IMR-90 (cell line): ENCODE measurements at regions not wholly inside any gene's neighbourhood (a gene's known extent, or its start where the extent isn't known, plus 50 kb on each side); places are given as distances from the start of the nearest gene placed in this dataset.

ENCODE experiments used
- ATAC-seq: fragments of 200-7000 bp; cut with Tn5 transposase; 2 replicates; pipeline ENCODE4 v1.9.1; 2020; ENCODE audit warnings: low read depth, mild to moderate bottlenecking, moderate library complexity
- BruUV-seq: library from RNA; stranded (reverse); fragments of 400-500 nt; replicated peaks from 2 replicates; lab custom pipeline; 2021; lab: Mats Ljungman, UMichigan
- CTCF ChIA-PET: fragments of 300-600 bp; formaldehyde crosslinking; extraction: SDS; loops from one replicate; lab custom pipeline; 2021; ENCODE audit warnings: antibody characterized with exemption; lab: Yijun Ruan, JAX
- POLR2A ChIA-PET: fragments of 300-600 bp; sonication (Branson Sonifier 250); formaldehyde crosslinking; loops from one replicate; lab custom pipeline; 2022; ENCODE audit warnings: antibody characterized with exemption; ENCODE audit not compliant: unreplicated experiment; lab: Charles Lee
- DNase-seq: peaks from one replicate; pipeline ENCODE4 v3.0.0; 2013
- H2AFZ ChIP-seq: replicated peaks from 2 replicates; pipeline ENCODE3; 2013; ENCODE audit warnings: low read length, mild to moderate bottlenecking; ENCODE audit not compliant: poor library complexity
- H2AK5ac ChIP-seq: 2 replicates; pipeline ENCODE4 v1.6.1; 2013; ENCODE audit warnings: low read depth, low read length, inconsistent platforms
- H2AK9ac ChIP-seq: replicated peaks from 2 replicates; pipeline ENCODE3; 2013; ENCODE audit warnings: mild to moderate bottlenecking, low read depth, low read length, moderate library complexity; ENCODE audit not compliant: poor library complexity
- H2BK120ac ChIP-seq: 2 replicates; pipeline ENCODE4 v1.6.1; 2013; ENCODE audit warnings: low read depth, low read length, inconsistent platforms
- H2BK15ac ChIP-seq: 3 replicates; pipeline ENCODE4 v1.6.1; 2013; ENCODE audit warnings: low read depth, low read length, inconsistent platforms
- H2BK20ac ChIP-seq: 2 replicates; pipeline ENCODE4 v1.6.1; 2013; ENCODE audit warnings: low read depth, mild to moderate bottlenecking, inconsistent platforms, low read length, moderate library complexity
- H2BK5ac ChIP-seq: 2 replicates; pipeline ENCODE4 v1.6.1; 2013; ENCODE audit warnings: mild to moderate bottlenecking, low read depth, low read length, inconsistent platforms; ENCODE audit not compliant: poor library complexity, severe bottlenecking
- H3K14ac ChIP-seq: replicated peaks from 2 replicates; pipeline ENCODE4 v1.6.1; 2013; ENCODE audit warnings: low read depth, low read length, inconsistent platforms
- H3K18ac ChIP-seq: 2 replicates; pipeline ENCODE4 v1.6.1; 2013; ENCODE audit warnings: low read depth, low read length, control low read depth
- H3K23ac ChIP-seq: 2 replicates; pipeline ENCODE4 v1.6.1; 2013; ENCODE audit warnings: low read depth, low read length, inconsistent platforms
- H3K27ac ChIP-seq: 2 replicates; pipeline ENCODE4 v1.5.1; 2013; ENCODE audit warnings: mild to moderate bottlenecking, control low read depth, low read length; ENCODE audit not compliant: insufficient read depth
- H3K27me3 ChIP-seq: 2 replicates; pipeline ENCODE4 v1.6.1; 2013; ENCODE audit warnings: low read length; ENCODE audit not compliant: control insufficient read depth, insufficient read depth
- H3K36me3 ChIP-seq: 2 replicates; pipeline ENCODE4 v1.6.1; 2013; ENCODE audit warnings: low read length, mixed read lengths; ENCODE audit not compliant: control insufficient read depth, insufficient read depth
- H3K4ac ChIP-seq: 2 replicates; pipeline ENCODE4 v1.6.1; 2013; ENCODE audit warnings: low read depth, low read length, inconsistent platforms
- H3K4me1 ChIP-seq: 2 replicates; pipeline ENCODE4 v1.6.1; 2013; ENCODE audit warnings: low read length, mixed read lengths; ENCODE audit not compliant: control insufficient read depth, insufficient read depth
- H3K4me2 ChIP-seq: 2 replicates; pipeline ENCODE4 v1.6.1; 2013; ENCODE audit warnings: low read depth, mild to moderate bottlenecking, control low read depth, low read length, moderate library complexity
- H3K4me3 ChIP-seq: 2 replicates; pipeline ENCODE4 v1.5.1; 2013; ENCODE audit warnings: low read depth, mild to moderate bottlenecking, control low read depth, low read length, moderate library complexity; ENCODE audit not compliant: insufficient read depth
- H3K56ac ChIP-seq: 2 replicates; pipeline ENCODE4 v1.6.1; 2013; ENCODE audit warnings: low read length, inconsistent platforms; ENCODE audit not compliant: insufficient read depth; ENCODE audit errors: extremely low read depth
- H3K79me1 ChIP-seq, 2 experiments: 2 replicates each; pipeline ENCODE4 v1.6.1; 2013; ENCODE audit warnings: low read length in 2 of 2, inconsistent platforms in 1 of 2, low read depth in 1 of 2
- H3K9ac ChIP-seq: 2 replicates; pipeline ENCODE4 v1.6.1; 2013; ENCODE audit warnings: low read depth, low read length, control low read depth
- H3K9me1 ChIP-seq: 2 replicates; pipeline ENCODE4 v1.6.1; 2013; ENCODE audit warnings: low read length, inconsistent platforms; ENCODE audit not compliant: insufficient read depth
- H3K9me3 ChIP-seq: 2 replicates; pipeline ENCODE4 v1.6.1; 2013; ENCODE audit warnings: low read length; ENCODE audit not compliant: control insufficient read depth, insufficient read depth
- H4K20me1 ChIP-seq: 2 replicates; pipeline ENCODE4 v1.6.1; 2013; ENCODE audit warnings: low read length, inconsistent platforms; ENCODE audit not compliant: insufficient read depth
- H4K5ac ChIP-seq: 2 replicates; pipeline ENCODE4 v1.6.1; 2013; ENCODE audit warnings: mild to moderate bottlenecking, low read depth, low read length, control low read depth
- H4K8ac ChIP-seq, 2 experiments: 2 replicates each; pipeline ENCODE4 v1.6.1; 2013; ENCODE audit warnings: low read depth in 2 of 2, low read length in 2 of 2, control low read depth in 1 of 2, inconsistent platforms in 1 of 2
- H4K91ac ChIP-seq: 2 replicates; pipeline ENCODE4 v1.6.1; 2013; ENCODE audit warnings: low read depth, low read length, inconsistent platforms; ENCODE audit not compliant: insufficient read depth
- BHLHE40 ChIP-seq: fragments of 150-350 bp; IDR thresholded peaks from 2 replicates; pipeline ENCODE4 v1.6.1; 2016; ENCODE audit warnings: mild to moderate bottlenecking, low read depth, low read length
- CEBPB ChIP-seq: IDR thresholded peaks from 2 replicates; pipeline ENCODE4 v1.6.1; 2012; ENCODE audit warnings: low read depth, low read length, improper control_type of control experiment
- CHD1 ChIP-seq: IDR thresholded peaks from 2 replicates; pipeline ENCODE4 v1.6.1; 2012; ENCODE audit warnings: low read depth, low read length, improper control_type of control experiment
- CTCF ChIP-seq: conservative IDR thresholded peaks from 2 replicates; pipeline ENCODE4 v1.5.1; 2012; ENCODE audit warnings: mild to moderate bottlenecking, low read depth, low read length, improper control_type of control experiment
- ELK1 ChIP-seq: fragments of 150-350 bp; IDR thresholded peaks from 2 replicates; pipeline ENCODE4 v1.6.1; 2016; ENCODE audit warnings: low read depth, mild to moderate bottlenecking, low read length, moderate library complexity, borderline replicate concordance
- FOS ChIP-seq: fragments of 150-350 bp; IDR thresholded peaks from 2 replicates; pipeline ENCODE4 v1.6.1; 2016; ENCODE audit warnings: low read depth, low read length
- MAFK ChIP-seq: IDR thresholded peaks from 2 replicates; pipeline ENCODE4 v1.6.1; 2012; ENCODE audit warnings: low read depth, low read length, improper control_type of control experiment
- MAZ ChIP-seq: IDR thresholded peaks from 2 replicates; pipeline ENCODE4 v1.6.1; 2012; ENCODE audit warnings: low read depth, mild to moderate bottlenecking, low read length, improper control_type of control experiment, moderate library complexity, borderline replicate concordance
- MXI1 ChIP-seq: IDR thresholded peaks from 2 replicates; pipeline ENCODE4 v1.6.1; 2012; ENCODE audit warnings: low read depth, mild to moderate bottlenecking, low read length, moderate library complexity, borderline replicate concordance
- NFE2L2 ChIP-seq: fragments of 150-350 bp; IDR thresholded peaks from 2 replicates; pipeline ENCODE4 v1.6.1; 2016; ENCODE audit warnings: low read depth, mild to moderate bottlenecking, low read length
- POLR2A ChIP-seq: IDR thresholded peaks from 2 replicates; pipeline ENCODE4 v1.6.1; 2012; ENCODE audit warnings: mild to moderate bottlenecking, low read depth, low read length
- RAD21 ChIP-seq: IDR thresholded peaks from 2 replicates; pipeline ENCODE4 v1.6.1; 2012; ENCODE audit warnings: low read length, improper control_type of control experiment
- RCOR1 ChIP-seq: IDR thresholded peaks from 2 replicates; pipeline ENCODE4 v1.6.1; 2012; ENCODE audit warnings: mild to moderate bottlenecking, low read length, improper control_type of control experiment; ENCODE audit not compliant: insufficient replicate concordance
- RFX5 ChIP-seq: IDR thresholded peaks from 2 replicates; pipeline ENCODE4 v1.8.0; 2012; ENCODE audit warnings: low read depth, mild to moderate bottlenecking, low read length, moderate library complexity
- SMC3 ChIP-seq: fragments of 150-350 bp; IDR thresholded peaks from 2 replicates; pipeline ENCODE4 v1.6.1; 2016; ENCODE audit warnings: low read depth, mild to moderate bottlenecking, antibody characterized with exemption, low read length, moderate library complexity
- WGBS, 2 experiments: methylation state at CpG; one replicate each; pipeline versions ENCODE4 v1.1.5 to v1.1.7; 2013; ENCODE audit warnings: missing lambda C conversion rate in 2 of 2; ENCODE audit not compliant: insufficient read length in 1 of 2; ENCODE audit errors: extremely low coverage in 2 of 2; 5-methylcytosine and 5-hydroxymethylcytosine counted together
- dilution Hi-C: fragments of 300-500 bp; cut with HindIII; formaldehyde crosslinking; loops from one replicate; pipeline ENCODE4 v1.14.3; 2018; ENCODE audit warnings: low sequenced_read_pairs; ENCODE audit not compliant: unreplicated experiment
- in situ Hi-C: fragments of 300-500 bp; cut with MboI; formaldehyde crosslinking; loops from 3 replicates; pipeline ENCODE4 v1.14.3; 2019; ENCODE audit warnings: low sequenced_read_pairs, inconsistent platforms, mixed read lengths
- intact Hi-C: fragments of 100-400 bp; cut with micrococcal nuclease; formaldehyde crosslinking; loops from 2 replicates; pipeline ENCODE4 v1.10.0; 2022
- TF ChIP-seq, protein P1 (sequence below): fragments of 150-350 bp; IDR thresholded peaks from 2 replicates; pipeline ENCODE4 v1.6.1; 2017; ENCODE audit warnings: mild to moderate bottlenecking, antibody characterized with exemption, low read length, low read depth

- TF ChIP-seq RFX5 (no peak), CEBPB (no peak), ELK1 (no peak), MAZ (no peak), MAFK (no peak), MXI1 (no peak), NFE2L2 (no peak), CTCF (no peak), CHD1 (no peak), RCOR1 (no peak), RAD21 (no peak), SMC3 (no peak), POLR2A (no peak), BHLHE40 (no peak), FOS (no peak)
- TF ChIP-seq, protein P1, sequence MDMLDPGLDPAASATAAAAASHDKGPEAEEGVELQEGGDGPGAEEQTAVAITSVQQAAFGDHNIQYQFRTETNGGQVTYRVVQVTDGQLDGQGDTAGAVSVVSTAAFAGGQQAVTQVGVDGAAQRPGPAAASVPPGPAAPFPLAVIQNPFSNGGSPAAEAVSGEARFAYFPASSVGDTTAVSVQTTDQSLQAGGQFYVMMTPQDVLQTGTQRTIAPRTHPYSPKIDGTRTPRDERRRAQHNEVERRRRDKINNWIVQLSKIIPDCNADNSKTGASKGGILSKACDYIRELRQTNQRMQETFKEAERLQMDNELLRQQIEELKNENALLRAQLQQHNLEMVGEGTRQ, result no peak
- BruUV-seq, result no TSS peak
- no peak overlapping the region for H2BK20ac ChIP-seq
- H4K5ac ChIP-seq, result no peak overlapping the region
- H3K14ac ChIP-seq, result no peak overlapping the region
- H3K27ac ChIP-seq, result no peak overlapping the region
- CTCF ChIA-PET, result no interaction called here
- H3K27me3 ChIP-seq, result no peaks in the 10 kb centered on the region
- no peak overlapping the region for H2AFZ ChIP-seq
- DNase-seq, result no peak
- H2BK5ac ChIP-seq, result no peak overlapping the region
- POLR2A ChIA-PET, result no interaction called here
- no peak overlapping the region for H4K8ac ChIP-seq
- no peak overlapping the region for H2AK9ac ChIP-seq
- no peak overlapping the region for H3K4me2 ChIP-seq
- no peaks in the 10 kb centered on the region for H3K79me1 ChIP-seq
- WGBS, 2 experiments, result no CpG with 5 or more reads among the region's 6 CpGs
- H3K4ac ChIP-seq, result no peak overlapping the region
- H3K4me1 ChIP-seq, result no peaks in the 10 kb centered on the region; the same call in 1 of the 2 replicates
- dilution Hi-C loops (no loop called here), intact Hi-C loops (no loop called here), in situ Hi-C loops (no loop called here)
- no peaks in the 10 kb centered on the region for H3K9me3 ChIP-seq
- no peak overlapping the region for H3K4me3 ChIP-seq
- H3K18ac ChIP-seq, result no peak overlapping the region
- H2BK15ac ChIP-seq, result no peak overlapping the region
- no peak for ATAC-seq
- H2AK5ac ChIP-seq, result no peak overlapping the region
- no peak overlapping the region for H3K23ac ChIP-seq
- H2BK120ac ChIP-seq, result no peak overlapping the region
- no peaks in the 10 kb centered on the region for H4K20me1 ChIP-seq
- no peaks in the 10 kb centered on the region for H3K36me3 ChIP-seq
- H3K56ac ChIP-seq, result no peak overlapping the region
- no peak overlapping the region for H4K91ac ChIP-seq
- no peaks in the 10 kb centered on the region for H3K9me1 ChIP-seq
- H3K9ac ChIP-seq, result no peak overlapping the region
These were observed 476.5 kb upstream of the TBX3 start for GRCh38 chr12:115160271-115161128.
